K562 (cell line): ENCODE measurements at regions not wholly inside any gene's neighbourhood (a gene's known extent, or its start where the extent isn't known, plus 50 kb on each side); places are given as distances from the start of the nearest gene placed in this dataset.

ENCODE experiments used
- ATAC-seq: fragments of 200-7000 bp; cut with Tn5 transposase; 3 replicates; pipeline ENCODE4 v1.9.1; 2020; ENCODE audit warnings: moderate library complexity
- BruUV-seq: library from RNA; stranded (reverse); fragments of 400-500 nt; replicated peaks from 2 replicates; lab custom pipeline; 2021; lab: Mats Ljungman, UMichigan
- CTCF ChIA-PET: fragments of 300-600 bp; formaldehyde crosslinking; extraction: SDS; loops from one replicate; lab custom pipeline; 2021; ENCODE audit warnings: low intra/inter-chr PET ratio; lab: Yijun Ruan, JAX
- POLR2A ChIA-PET: fragments of 300-600, 350-650 bp; sonication (Branson Sonifier 250); formaldehyde crosslinking; extraction: SDS; loops from one replicate; lab custom pipeline; 2021; ENCODE audit warnings: antibody characterized with exemption, inconsistent platforms; lab: Yijun Ruan, JAX
- DNase-seq, 4 experiments: peaks; one replicate each; pipeline versions ENCODE4 v3.0.0 to v3.0.0-alpha.2; 2011 to 2018; ENCODE audit warnings: low spot score in 3 of 4, mixed read lengths in 3 of 4; ENCODE audit errors: extremely low read depth in 1 of 4
- FAIRE-seq: peaks from 2 replicates; lab custom pipeline; 2011; peaks lifted over from hg19 to GRCh38; lab: Jason Lieb, UNC
- H2AFZ ChIP-seq: 2 replicates; pipeline ENCODE4 v1.6.0; 2011; ENCODE audit warnings: low read depth, low read length, control low read depth, inconsistent platforms
- H3K27ac ChIP-seq: fragments of 200-600 bp; 3 replicates; pipeline ENCODE4 v1.8.0; 2011; ENCODE audit warnings: low read depth, mild to moderate bottlenecking, control low read depth, inconsistent platforms, low read length, moderate library complexity, mixed read lengths; ENCODE audit errors: extremely low read depth
- H3K27me3 ChIP-seq, 2 experiments: fragments of 300-600 bp in 1 of 2; 2 replicates in 1 of 2; 3 replicates in 1 of 2; pipeline versions ENCODE4 v1.6.0 to v1.8.0; 2011; ENCODE audit warnings: inconsistent platforms in 2 of 2, low read length in 2 of 2, mild to moderate bottlenecking in 1 of 2, mixed read lengths in 1 of 2, moderate library complexity in 1 of 2; ENCODE audit not compliant: control insufficient read depth in 2 of 2, insufficient read depth in 2 of 2
- H3K36me3 ChIP-seq: fragments of 300-600 bp; 3 replicates; pipeline ENCODE4 v1.8.0; 2011; ENCODE audit warnings: mild to moderate bottlenecking, low read length, inconsistent platforms; ENCODE audit not compliant: control insufficient read depth, insufficient read depth
- H3K4me1 ChIP-seq, 2 experiments: fragments of 200-600 bp in 1 of 2; replicated peaks in 1 of 2; 2 replicates in 1 of 2; 3 replicates in 1 of 2; pipeline versions ENCODE4 v1.5.1 to v1.8.0; 2011; ENCODE audit warnings: inconsistent platforms in 2 of 2, low read length in 2 of 2, mild to moderate bottlenecking in 1 of 2, mixed read lengths in 1 of 2, moderate library complexity in 1 of 2; ENCODE audit not compliant: control insufficient read depth in 2 of 2, insufficient read depth in 2 of 2
- H3K4me2 ChIP-seq: 2 replicates; pipeline ENCODE4 v1.6.1; 2011; ENCODE audit warnings: low read length, control low read depth, inconsistent platforms, mixed read lengths; ENCODE audit not compliant: insufficient read depth
- H3K4me3 ChIP-seq: fragments of 200-600 bp; sonication (generic), shearing (Covaris generic); 2 replicates; pipeline ENCODE4 v1.5.1; 2016; ENCODE audit warnings: control low read depth, inconsistent platforms
- H3K79me2 ChIP-seq: fragments of 200-600 bp; 3 replicates; pipeline ENCODE4 v1.8.0; 2011; ENCODE audit warnings: low read length, inconsistent platforms; ENCODE audit not compliant: control insufficient read depth, insufficient read depth
- H3K9ac ChIP-seq, 2 experiments: 2 replicates each; pipeline versions ENCODE4 v1.6.0 to v1.6.1; 2011; ENCODE audit warnings: low read depth in 2 of 2, low read length in 2 of 2, control low read depth in 1 of 2, inconsistent platforms in 1 of 2, mild to moderate bottlenecking in 1 of 2, mixed read lengths in 1 of 2; ENCODE audit not compliant: insufficient read depth in 1 of 2
- H3K9me1 ChIP-seq: one replicate; pipeline ENCODE4 v1.6.0; 2011; ENCODE audit warnings: inconsistent platforms, mild to moderate bottlenecking, low read length, moderate library complexity; ENCODE audit not compliant: control insufficient read depth, insufficient read depth
- H3K9me3 ChIP-seq: replicated peaks from 2 replicates; pipeline ENCODE4 v1.5.1; 2011; ENCODE audit warnings: low read depth, low read length, inconsistent platforms; ENCODE audit not compliant: control insufficient read depth, insufficient read depth
- H4K20me1 ChIP-seq: replicated peaks from 2 replicates; pipeline ENCODE4 v1.6.1; 2011; ENCODE audit warnings: low read length, inconsistent platforms, mixed read lengths; ENCODE audit not compliant: control insufficient read depth, insufficient read depth
- BDP1 ChIP-seq: IDR thresholded peaks from 3 replicates; pipeline ENCODE4 v1.6.1; 2011; ENCODE audit not compliant: insufficient read length, insufficient read depth
- BRD9 ChIP-seq: fragments of 450-650 bp; IDR thresholded peaks from 2 replicates; pipeline ENCODE4 v1.6.1; 2018; ENCODE audit warnings: low read depth; ENCODE audit not compliant: partially characterized antibody
- CCNT2 ChIP-seq: IDR thresholded peaks from 2 replicates; pipeline ENCODE4 v1.6.1; 2011; ENCODE audit warnings: borderline replicate concordance, low read depth, mild to moderate bottlenecking, moderate library complexity, mixed read lengths, low read length; ENCODE audit not compliant: insufficient read length; ENCODE audit errors: extremely low read depth
- CHD2 ChIP-seq: IDR thresholded peaks from 2 replicates; pipeline ENCODE4 v1.6.1; 2011; ENCODE audit warnings: low read depth, low read length
- CREB1 ChIP-seq, 2 experiments: sonication (generic) in 1 of 2; formaldehyde crosslinking in 1 of 2; IDR thresholded peaks; 2 replicates each; pipeline versions ENCODE4 v1.6.1 to v1.8.0; 2012 to 2022; ENCODE audit warnings: inconsistent platforms in 1 of 2, mild to moderate bottlenecking in 1 of 2, missing genetic modification reagents in 1 of 2, moderate library complexity in 1 of 2
- FOXK2 ChIP-seq, 2 experiments: fragments of 450-650 bp; IDR thresholded peaks in 1 of 2; conservative IDR thresholded peaks in 1 of 2; 2 replicates each; pipeline ENCODE4 v1.6.1; 2016; ENCODE audit warnings: low read depth in 2 of 2, mild to moderate bottlenecking in 1 of 2
- MAX ChIP-seq: sonication (generic); formaldehyde crosslinking; IDR thresholded peaks from 2 replicates; pipeline ENCODE4 v1.9.0; 2022; ENCODE audit warnings: mild to moderate bottlenecking, missing genetic modification reagents
- PHF20 ChIP-seq: fragments of 450-650 bp; IDR thresholded peaks from 2 replicates; pipeline ENCODE4 v1.6.1; 2018; ENCODE audit not compliant: partially characterized antibody
- PPARD ChIP-seq: fragments of 250-450 bp; sonication (Bioruptor Pico); IDR thresholded peaks from 2 replicates; pipeline ENCODE4 v1.8.0; 2022; ENCODE audit warnings: inconsistent platforms, mild to moderate bottlenecking, moderate library complexity
- RERE ChIP-seq: sonication (generic); formaldehyde crosslinking; IDR thresholded peaks from 2 replicates; pipeline ENCODE4 v1.8.0; 2023; ENCODE audit warnings: missing genetic modification reagents, mild to moderate bottlenecking, borderline replicate concordance
- SMAD2 ChIP-seq: fragments of 150-350 bp; IDR thresholded peaks from 2 replicates; pipeline ENCODE4 v1.6.1; 2014; ENCODE audit warnings: low read depth, mild to moderate bottlenecking, low read length
- XRCC5 ChIP-seq: fragments of 200-400 bp; formaldehyde crosslinking; IDR thresholded peaks from 2 replicates; pipeline ENCODE4 v1.6.1; 2017; ENCODE audit warnings: low read depth, mild to moderate bottlenecking, low read length
- ZBTB5 ChIP-seq: fragments of 450-650 bp; IDR thresholded peaks from 2 replicates; pipeline ENCODE4 v1.6.1; 2017; ENCODE audit warnings: antibody characterized with exemption
- ZNF431 ChIP-seq: sonication (generic); formaldehyde crosslinking; IDR thresholded peaks from 2 replicates; pipeline ENCODE4 v1.8.0; 2022; ENCODE audit warnings: mild to moderate bottlenecking, missing genetic modification reagents
- ZNF830 ChIP-seq: fragments of 250-450 bp; sonication (Bioruptor Pico); IDR thresholded peaks from 2 replicates; pipeline ENCODE4 v1.5.0; 2021; ENCODE audit warnings: mild to moderate bottlenecking
- in situ Hi-C: fragments of 300-500 bp; cut with MboI; formaldehyde crosslinking; loops from 4 replicates; pipeline ENCODE4 v1.15.0; 2018; ENCODE audit warnings: inconsistent platforms, mixed read lengths
- intact Hi-C: fragments of 100-400 bp; cut with micrococcal nuclease; formaldehyde crosslinking; loops from 2 replicates; pipeline ENCODE4 v1.14.2; 2022

GRCh38 chr3:156617145-156617544 lies 57.2 kb upstream of the TIPARP start:
- POLR2A ChIA-PET, result interaction anchor here (2.6 kb wide), 1 partner anchor 11 kb away, joined by 10 read pairs; no protein-coding TSS in a partner anchor
- no TSS peak for BruUV-seq
- Histone ChIP-seq H3K79me2 (no peaks in the 10 kb centered on the region), H3K4me1 (peaks cover 6 to 10% of the 10 kb centered on the region in 2 experiments; a peak in 3 of 5 replicates), H3K9me1 (no peaks in the 10 kb centered on the region), H3K4me2 (no peak overlapping the region), H3K27ac (no peak overlapping the region), H3K4me3 (no peak overlapping the region), H2AFZ (peak overlapping the region; percentile 22), H4K20me1 (no peaks in the 10 kb centered on the region), H3K36me3 (no peaks in the 10 kb centered on the region)
- DNase-seq (no peak), FAIRE-seq (no peak), ATAC-seq (no peak)
- in situ Hi-C loops, result no loop called here
- intact Hi-C loops, result no loop called here
- TF ChIP-seq FOXK2 (conservative IDR thresholded peaks at IDR 0.05 in 1 of 2, IDR thresholded peaks at IDR 0.05 in 1 of 2; ENCODE audit: low read depth in 2 of 2) (no peak), RERE (CRISPR knock-in tag) (no peak), ZNF431 (CRISPR knock-in tag) (no peak), SMAD2 (no peak), PHF20 (no peak), ZNF830 (CRISPR knock-in tag) (no peak), XRCC5 (no peak), BDP1 (no peak), ZBTB5 (no peak), CREB1 (IDR thresholded peaks at IDR 0.05) (no peak), CREB1 (CRISPR knock-in tag; IDR thresholded peaks at IDR 0.05) (no peak), MAX (CRISPR knock-in tag) (no peak), CHD2 (no peak), CCNT2 (no peak), BRD9 (no peak), PPARD (no peak)
- TF ChIP-seq, all 486 proteins: peak for 0
- Histone ChIP-seq H3K9ac (no peak overlapping the region), H3K27me3 (no peaks in the 10 kb centered on the region), H3K9me3 (no peaks in the 10 kb centered on the region)
- CTCF ChIA-PET, result no interaction called here
